ENCODE measurements at regions not wholly inside any gene's neighbourhood (a gene's known extent, or its start where the extent isn't known, plus 50 kb on each side); places are given as distances from the start of the nearest gene placed in this dataset.
"Not testable (repeated sequence)": the region's sequence is repeated elsewhere in the genome, so short reads cannot be mapped to it uniquely, and the experiment has no call there.

DNA sequence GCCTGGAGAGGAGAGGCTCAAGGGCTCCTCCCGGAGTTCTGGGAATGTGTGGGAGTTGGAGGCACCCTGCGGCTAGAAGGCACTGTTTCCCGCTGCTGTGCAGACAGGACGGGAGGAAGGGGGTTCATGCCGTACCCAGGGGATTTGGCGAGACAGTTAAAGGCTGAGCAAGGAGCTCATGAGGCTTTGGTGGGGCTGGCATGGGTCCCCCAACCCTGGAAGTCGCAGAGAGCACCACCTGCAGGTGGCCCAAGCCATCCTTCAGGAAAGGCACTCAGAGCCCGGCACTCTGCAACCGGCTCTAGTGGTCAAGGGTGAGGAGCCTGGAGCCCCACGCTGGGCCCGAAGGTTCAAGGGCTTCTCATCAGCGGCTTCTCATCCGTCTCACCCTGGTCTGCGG, 138.2 kb downstream of the NPIPB11 start:
- not testable (repeated sequence) for DNase-seq (ENCODE audit: extremely low read depth in 1 of 11, low read depth in 9 of 11, low spot score in 4 of 11)

DNA sequence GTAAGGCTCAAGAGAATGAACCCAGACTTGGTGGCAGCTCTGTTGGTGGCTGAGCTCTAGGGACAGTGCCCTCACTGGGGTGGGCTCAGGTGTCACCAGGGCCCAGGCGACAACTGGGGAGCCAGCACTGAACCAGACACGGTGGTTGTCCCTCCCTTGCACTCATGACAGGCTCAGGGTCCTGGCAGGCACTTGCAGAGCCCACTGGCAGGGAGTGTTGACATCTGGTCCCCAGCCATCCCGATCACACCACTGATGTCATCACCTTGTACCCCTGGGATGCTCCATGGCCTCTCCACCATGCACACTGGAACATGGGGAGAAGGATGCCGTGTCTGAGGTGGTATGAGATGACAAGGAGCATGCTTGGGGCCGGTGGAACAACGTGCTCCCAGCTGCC, 138.6 kb downstream of the NPIPB11 start:
- not testable (repeated sequence) for DNase-seq (ENCODE audit: extremely low read depth in 1 of 11, low read depth in 9 of 11, low spot score in 4 of 11)

GRCh38 chr16:29267055-29267619, 139.4 kb downstream of the NPIPB11 start:
- not testable (repeated sequence) for DNase-seq (ENCODE audit: extremely low read depth in 1 of 11, low read depth in 9 of 11, low spot score in 4 of 11)

- not testable (repeated sequence) for DNase-seq (ENCODE audit: extremely low read depth in 1 of 11, low read depth in 9 of 11, low spot score in 4 of 11)
Measured at GRCh38 chr16:29266612-29267011, 139.9 kb downstream of the NPIPB11 start.

- peak in 4 of 11 donors; percentile 32 to 57 (median 44) for DNase-seq (ENCODE audit: extremely low read depth in 1 of 11, low read depth in 9 of 11, low spot score in 4 of 11)
Measured at GRCh38 chr16:29265255-29265853, 141.2 kb downstream of the NPIPB11 start.

DNA sequence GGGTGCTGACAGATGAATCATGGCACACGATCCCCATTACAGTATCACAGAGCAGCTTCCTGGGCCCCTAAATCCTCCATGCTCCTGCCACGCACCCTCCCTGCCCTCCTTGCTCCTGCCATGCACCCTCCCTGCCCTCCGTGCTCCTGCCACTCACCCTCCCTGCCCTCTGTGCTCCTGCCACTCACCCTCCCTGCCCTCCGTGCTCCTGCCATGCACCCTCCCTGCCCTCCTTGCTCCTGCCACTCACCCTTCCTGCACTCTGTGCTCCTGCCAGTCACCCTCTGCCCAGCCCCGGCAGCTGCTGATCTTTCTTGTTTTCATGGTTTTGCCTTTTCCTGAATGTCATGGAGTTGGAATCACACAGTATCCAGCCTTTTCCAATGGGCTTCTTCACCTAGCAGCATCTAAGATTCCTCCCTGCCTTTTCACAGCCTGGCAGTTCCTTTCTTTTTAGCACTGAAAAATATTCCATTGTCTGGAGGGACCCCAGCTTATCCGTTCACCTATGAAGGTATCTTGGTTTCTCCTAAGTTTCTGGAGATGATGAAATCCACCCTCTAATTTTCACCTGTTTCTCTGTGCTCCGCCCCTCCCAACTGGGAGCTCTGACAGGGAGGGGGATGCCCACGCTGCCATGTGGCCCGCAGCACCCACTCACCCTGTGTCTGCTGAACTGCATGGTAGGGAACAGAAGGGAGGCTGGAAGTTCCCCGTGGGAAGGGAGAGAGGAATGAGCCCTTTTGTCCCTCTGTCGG, 142.3 kb downstream of the NPIPB11 start:
- DNase-seq (ENCODE audit: extremely low read depth in 1 of 11, low read depth in 9 of 11, low spot score in 4 of 11): not testable (repeated sequence)

GRCh38 chr16:29262725-29263124, 143.8 kb downstream of the NPIPB11 start:
- DNase-seq (ENCODE audit: extremely low read depth in 1 of 11, low read depth in 9 of 11, low spot score in 4 of 11): not testable (repeated sequence)

DNA sequence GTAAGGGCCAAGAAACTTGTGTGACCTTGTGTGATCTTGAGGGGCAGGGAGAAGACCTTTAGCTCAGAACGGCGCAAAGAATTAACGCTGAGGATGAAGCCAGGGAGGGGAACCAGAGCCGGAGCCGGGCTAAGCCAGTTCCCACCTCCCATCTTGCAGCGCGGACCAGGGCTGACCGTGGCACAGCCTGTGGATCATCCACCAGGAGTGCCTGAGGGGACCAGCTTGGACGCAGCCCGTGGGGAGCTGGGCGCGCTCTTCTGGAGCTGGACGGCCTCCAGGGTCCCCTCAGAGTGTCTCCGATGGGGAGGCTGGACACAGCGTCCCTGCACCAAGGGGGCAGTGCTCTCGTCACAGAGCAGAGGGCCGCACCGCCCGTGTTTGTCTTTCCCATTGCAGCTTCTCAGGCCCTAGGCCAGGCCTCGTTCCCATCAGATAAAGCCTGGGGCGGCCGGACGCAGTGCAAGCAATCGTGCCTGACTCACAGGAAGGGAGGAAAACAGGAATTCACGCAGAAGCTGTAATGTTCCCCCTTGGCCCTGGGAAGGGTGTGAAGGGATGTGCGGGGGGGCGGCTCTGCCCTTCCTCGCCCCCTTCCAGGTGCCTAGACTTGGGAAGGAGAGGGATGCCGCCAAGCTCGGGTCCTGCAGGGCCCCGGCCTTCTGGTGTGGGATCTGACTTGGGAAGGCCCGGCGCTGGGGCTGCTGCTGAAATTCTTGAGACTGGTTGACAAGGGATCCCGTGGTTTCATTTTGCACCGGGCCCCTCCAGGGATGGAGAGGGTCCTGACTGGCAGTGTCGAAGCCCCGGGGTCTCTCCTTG, 144.9 kb downstream of the NPIPB11 start:
- not testable (repeated sequence) for DNase-seq (ENCODE audit: extremely low read depth in 1 of 11, low read depth in 9 of 11, low spot score in 4 of 11)

- DNase-seq (ENCODE audit: extremely low read depth in 1 of 11, low read depth in 9 of 11, low spot score in 4 of 11): not testable (repeated sequence)
Measured at GRCh38 chr16:29260683-29261426, 145.7 kb downstream of the NPIPB11 start.

DNA sequence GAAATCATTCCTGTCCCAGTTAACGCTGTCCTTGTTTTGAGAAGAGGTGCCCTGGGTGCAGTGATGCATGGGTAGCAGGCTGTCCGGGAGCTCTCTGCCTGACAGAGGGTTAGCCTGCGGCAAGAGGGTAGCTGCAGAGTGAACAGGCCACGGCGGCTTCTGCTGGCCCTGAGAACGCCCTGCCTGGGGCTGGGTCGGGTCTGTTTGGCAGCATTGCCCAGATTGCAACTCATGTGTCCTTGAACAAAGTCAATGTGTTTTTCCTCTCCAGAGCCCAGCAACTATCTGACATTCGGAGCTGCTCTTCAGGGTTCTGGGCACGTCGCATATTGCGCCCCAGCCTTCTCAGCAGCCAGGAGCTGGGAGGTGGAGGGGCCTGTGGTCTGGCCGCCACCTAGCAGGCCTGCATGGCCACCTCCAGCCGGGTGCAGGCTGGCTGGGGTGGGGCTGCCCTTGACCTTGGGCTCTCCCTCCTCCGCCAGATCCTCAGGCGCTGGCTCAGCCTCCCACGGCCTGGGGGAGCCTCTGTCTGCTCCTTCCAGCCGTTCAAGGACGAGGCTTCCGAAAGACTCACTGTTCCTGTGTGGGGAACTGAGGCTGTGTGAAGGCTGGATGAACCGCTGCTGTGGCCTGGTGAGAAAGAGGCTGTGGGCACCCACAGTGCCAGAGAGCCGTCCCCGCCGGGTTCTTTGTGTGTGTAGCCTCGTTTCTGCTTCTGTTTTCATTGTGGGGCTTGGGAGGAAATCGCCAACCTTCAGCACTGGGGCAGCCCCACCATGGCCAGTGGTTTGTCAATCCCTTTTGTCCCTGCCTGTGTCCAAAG, 146.7 kb downstream of the NPIPB11 start:
- not testable (repeated sequence) for DNase-seq (ENCODE audit: extremely low read depth in 1 of 11, low read depth in 9 of 11, low spot score in 4 of 11)

- DNase-seq (ENCODE audit: extremely low read depth in 1 of 11, low read depth in 9 of 11, low spot score in 4 of 11): not testable (repeated sequence)
Measured at GRCh38 chr16:29258946-29259634, 147.4 kb downstream of the NPIPB11 start.

- DNase-seq (ENCODE audit: extremely low read depth in 1 of 11, low read depth in 9 of 11, low spot score in 4 of 11): not testable (repeated sequence)
Measured at GRCh38 chr16:29257419-29258336, 148.8 kb downstream of the NPIPB11 start.

DNA sequence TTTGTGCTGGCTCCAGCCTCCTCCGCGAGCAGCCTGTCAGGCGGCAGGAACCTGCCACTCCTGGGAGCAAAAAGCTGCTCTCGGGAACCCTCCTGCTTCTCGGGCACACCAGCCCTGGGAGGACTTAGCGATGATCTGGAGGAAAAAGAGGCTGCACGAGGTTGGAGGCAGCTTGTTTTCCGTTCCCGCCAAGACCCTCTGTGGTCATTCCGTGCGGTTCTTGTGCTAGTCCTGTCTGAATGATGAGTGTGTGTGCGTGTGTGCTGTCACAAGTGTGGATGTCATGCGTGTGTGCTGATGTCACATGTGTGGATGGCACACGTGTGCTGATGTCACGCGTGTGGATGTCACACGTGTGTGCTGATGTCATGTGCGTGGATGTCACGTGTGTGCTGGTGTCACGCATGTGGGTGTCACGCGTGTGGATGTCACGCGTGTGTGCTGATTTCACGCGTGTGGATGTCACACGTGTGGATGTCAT, 150.0 kb downstream of the NPIPB11 start:
- DNase-seq (ENCODE audit: extremely low read depth in 1 of 11, low read depth in 9 of 11, low spot score in 4 of 11): no peak

DNA sequence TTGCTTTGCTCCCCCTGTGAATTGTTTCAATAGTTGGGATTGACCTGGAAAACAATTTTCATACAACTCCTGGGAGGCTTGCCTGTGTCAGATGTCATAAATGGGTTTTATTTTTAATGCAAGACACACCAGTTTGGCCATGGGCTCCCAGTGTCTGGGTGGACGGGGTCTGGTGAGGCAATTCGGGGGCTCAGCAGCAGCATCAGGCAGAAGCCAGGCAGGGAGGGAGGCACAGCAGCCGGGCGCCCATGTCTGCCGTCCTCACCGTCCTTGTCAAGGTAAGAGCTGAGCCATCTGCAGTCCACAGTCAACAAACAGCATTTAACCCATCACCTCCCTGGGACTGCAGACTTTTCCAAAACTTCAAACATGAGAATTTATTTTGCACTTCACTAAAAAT, 150.6 kb downstream of the NPIPB11 start:
- DNase-seq (ENCODE audit: extremely low read depth in 1 of 11, low read depth in 9 of 11, low spot score in 4 of 11): not testable (repeated sequence)

DNA sequence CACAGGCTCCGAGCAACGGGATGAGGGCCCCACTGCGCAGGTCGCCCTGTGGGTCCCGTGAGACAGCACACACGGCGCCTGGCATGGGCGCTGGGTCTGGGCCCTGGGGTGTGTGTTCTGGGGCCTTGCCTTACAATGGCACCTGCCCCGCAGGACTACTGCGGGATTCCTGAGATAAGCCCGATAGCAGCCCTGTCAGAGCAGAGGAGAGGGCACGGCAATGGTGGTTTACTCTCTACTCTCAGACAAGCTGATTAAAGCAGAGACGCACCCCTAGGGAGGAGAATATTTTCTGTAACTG, 151.1 kb downstream of the NPIPB11 start:
- not testable (repeated sequence) for DNase-seq (ENCODE audit: extremely low read depth in 1 of 11, low read depth in 9 of 11, low spot score in 4 of 11)

- no peak for DNase-seq (ENCODE audit: extremely low read depth in 1 of 11, low read depth in 9 of 11, low spot score in 4 of 11)
Measured at GRCh38 chr16:29254676-29255495, 151.6 kb downstream of the NPIPB11 start.
